OCI-LY7 (cell line): ENCODE measurements at regions not wholly inside any gene's neighbourhood (a gene's known extent, or its start where the extent isn't known, plus 50 kb on each side); places are given as distances from the start of the nearest gene placed in this dataset.

Experiments
- CTCF ChIP-seq: fragments of 200-600 bp; sonication (generic); conservative IDR thresholded peaks from 2 replicates; pipeline ENCODE4 v1.5.1; 2014; ENCODE audit warnings: mild to moderate bottlenecking, antibody characterized with exemption, low read length, moderate library complexity, mixed read lengths
- EZH2phosphoT487 ChIP-seq: fragments of 200-600 bp; sonication (generic); IDR thresholded peaks from 2 replicates; pipeline ENCODE4 v1.6.1; 2018; ENCODE audit warnings: low read depth, borderline replicate concordance, mild to moderate bottlenecking, mixed run types, antibody characterized with exemption, low read length, moderate library complexity, mixed read lengths

GRCh38 chr11:116176484-116177005 lies 596.2 kb downstream of the BUD13 start:
- TF ChIP-seq CTCF (no peak), EZH2phosphoT487 (no peak)
